Stimulated activated CD4-positive, alpha-beta T cell treated with anti-CD3 and anti-CD28 coated beads, Interleukin-2, amount 100 ng/mL, for 48 hours (primary cell): ENCODE measurements at regions not wholly inside any gene's neighbourhood (a gene's known extent, or its start where the extent isn't known, plus 50 kb on each side); places are given as distances from the start of the nearest gene placed in this dataset.
"Not testable (repeated sequence)": the region's sequence is repeated elsewhere in the genome, so short reads cannot be mapped to it uniquely, and the experiment has no call there.

Source experiments
- DNase-seq, 2 donors: peaks; one replicate each; pipeline ENCODE4 v3.0.0-alpha.2; 2020

DNA sequence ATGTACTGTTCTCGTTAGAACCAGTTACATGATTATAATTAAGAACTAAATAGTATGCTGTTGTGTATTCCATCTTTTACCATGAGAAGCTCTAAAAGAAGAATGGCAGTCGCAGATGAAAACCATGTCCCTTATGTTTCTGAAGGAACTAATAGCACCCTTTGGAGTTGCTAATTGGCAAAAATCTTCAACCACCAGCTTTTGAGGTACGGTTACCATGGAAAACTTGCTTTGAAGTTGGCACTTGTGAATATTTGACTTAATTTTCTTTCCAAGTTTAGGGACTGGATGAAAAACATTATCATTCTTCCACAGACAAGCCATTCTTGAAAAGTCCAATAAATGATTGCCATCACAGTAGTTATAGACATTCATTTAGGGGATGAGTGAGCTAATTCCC is 666.6 kb upstream of the ROBO1 start:
- no peak for DNase-seq

DNA sequence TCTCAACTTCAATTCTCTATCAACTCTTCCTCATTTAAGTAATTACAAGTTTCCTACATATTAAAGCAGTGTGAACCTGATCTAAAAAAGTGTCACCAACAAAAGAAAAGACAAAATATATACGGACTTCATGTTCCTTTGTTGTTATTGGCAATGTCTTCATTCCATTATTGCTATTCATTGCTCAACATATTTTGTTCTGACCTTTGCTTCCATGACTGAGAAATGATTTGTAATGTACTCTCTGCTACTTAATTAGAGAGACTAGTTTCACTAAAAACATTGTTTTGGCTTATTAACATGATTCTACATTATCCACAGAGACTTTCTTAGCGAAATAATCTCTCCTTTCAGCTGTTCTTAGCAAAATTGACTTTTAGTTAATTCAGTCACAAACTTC is 657.2 kb upstream of the ROBO1 start:
- no peak for DNase-seq

DNA sequence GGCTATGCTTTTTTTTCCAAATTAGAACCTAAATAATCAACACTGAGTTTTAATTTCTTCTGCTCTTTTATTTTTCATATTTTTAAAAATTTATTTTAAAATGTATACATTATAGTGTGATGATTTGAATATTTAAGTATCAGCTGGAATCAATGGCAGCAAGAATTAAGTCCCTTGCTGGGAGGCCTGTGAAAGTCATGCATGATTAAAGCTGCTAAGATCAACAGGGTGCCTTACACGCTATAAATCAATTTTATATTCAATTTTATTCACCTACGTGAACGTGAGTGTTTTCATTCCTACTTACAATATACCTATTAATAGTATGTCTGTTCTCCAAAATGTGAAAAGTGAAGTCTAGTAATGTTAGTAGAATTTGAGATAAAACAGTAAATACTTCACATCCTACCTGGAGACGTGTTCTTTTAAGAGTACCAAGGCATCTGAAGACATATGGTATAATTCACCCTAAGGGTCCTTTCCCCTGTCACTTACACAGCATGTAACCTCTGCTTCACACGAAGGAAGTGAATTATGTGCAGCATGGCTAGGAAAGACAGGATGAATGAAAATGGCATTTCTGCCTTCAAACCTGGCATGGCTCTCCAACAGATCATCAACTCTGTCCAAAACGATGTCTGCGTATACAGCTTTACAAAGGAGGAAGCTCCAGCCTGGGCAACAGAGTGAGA is 640.4 kb upstream of the ROBO1 start:
- no peak for DNase-seq

- no peak for DNase-seq
These were observed 637.8 kb upstream of the ROBO1 start for GRCh38 chr3:80405618-80406017.

GRCh38 chr3:80395023-80395422 is 627.2 kb upstream of the ROBO1 start:
- no peak for DNase-seq

DNA sequence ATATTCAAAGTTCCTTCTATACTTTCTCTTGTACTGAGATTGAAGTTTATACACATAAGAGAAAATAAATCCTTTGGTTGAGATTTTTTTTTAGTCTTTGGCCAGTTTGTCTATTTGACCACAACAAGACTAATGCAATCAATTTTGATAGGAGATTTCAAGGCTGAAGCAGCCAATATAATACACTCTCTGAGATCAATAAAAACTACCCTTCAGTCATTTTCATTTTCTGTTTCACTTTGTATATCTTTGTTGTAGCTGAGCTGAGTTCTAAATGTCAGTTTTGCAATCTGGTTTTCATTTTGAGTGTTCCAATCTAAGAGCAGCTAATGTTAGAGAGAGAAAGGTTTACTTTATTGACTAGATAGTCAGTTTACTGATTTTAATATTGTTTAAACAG is 623.8 kb upstream of the ROBO1 start:
- no peak for DNase-seq

DNA sequence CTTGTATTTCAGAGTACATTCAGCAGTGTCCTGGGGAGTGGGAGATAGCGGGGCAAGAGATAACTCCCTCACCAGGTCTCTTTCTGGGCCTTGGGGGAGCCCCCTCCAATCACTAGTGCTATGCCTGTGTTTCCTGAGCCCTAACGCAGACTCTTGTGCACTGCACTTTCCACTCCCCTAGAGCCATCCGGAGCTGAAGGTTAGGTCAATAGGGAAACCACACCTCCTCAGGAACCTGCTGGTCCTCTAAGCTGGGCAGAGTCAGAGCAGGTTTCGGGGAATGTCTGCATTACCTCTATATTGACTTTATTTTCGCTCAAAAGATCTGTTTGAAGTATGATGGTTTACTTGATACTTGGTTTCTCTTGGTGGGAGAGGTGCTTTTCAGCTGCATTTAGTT is 617.0 kb upstream of the ROBO1 start:
- no peak for DNase-seq

- no peak for DNase-seq
These were observed 606.6 kb upstream of the ROBO1 start for GRCh38 chr3:80374423-80374822.

DNA sequence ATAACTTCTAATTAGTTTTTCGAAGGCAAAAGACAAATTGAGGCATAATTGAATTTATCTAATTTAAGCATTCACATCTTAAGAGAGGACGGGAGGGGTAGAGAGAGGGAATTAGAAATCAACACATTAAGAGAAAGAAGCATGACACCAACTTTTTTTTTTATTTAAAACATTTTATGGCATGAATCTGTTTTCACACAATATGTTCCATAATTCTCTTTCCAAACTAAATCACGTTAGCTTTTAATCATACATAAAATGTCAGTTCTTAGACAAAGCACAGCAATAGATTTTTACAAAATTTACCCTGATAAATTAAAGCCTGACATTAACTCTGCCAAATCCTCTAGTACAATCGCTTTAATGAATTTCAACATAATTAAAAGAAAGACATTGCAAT is 600.8 kb upstream of the ROBO1 start:
- DNase-seq, result no peak

GRCh38 chr3:80366808-80367548 is 599.2 kb upstream of the ROBO1 start:
- DNase-seq, result no peak

DNA sequence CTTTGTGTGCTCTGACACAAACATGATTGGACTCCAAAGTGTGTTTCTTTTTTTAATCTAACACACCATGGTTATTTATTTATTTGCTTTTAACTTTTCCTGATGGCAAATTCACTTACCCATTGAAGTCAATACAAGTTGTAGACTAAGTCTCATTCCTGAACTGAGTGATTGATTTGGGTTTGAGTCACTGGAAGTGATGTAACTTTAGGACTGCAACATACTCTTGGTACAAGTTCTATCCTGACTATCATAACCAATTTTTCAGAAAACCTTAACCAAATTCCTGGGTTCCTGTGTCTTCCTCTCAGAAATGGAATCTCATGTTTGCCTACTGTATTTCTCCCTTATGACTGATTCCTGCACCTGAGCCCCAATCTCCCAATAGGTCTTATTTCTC is 590.0 kb upstream of the ROBO1 start:
- DNase-seq, result no peak

DNA sequence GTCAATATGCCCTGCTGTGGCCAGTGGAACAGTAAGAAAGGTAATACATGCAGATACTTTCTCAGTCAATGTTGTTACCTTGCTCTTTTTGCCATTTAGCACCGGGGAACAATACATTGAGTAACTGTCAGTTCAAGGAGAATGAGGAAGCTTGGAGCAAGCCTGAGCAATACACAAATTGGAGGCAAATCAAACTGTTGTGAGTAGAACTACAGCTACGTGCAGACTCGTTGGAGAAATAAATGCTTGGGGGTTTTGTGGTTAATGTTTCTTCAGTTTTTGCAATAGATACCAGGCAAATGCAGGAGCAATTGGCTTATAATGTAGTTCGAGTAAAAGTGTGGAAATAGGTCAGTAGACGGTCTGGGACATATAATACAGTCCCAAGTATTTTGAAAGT is 587.3 kb upstream of the ROBO1 start:
- no peak for DNase-seq

- no peak for DNase-seq
These were observed 583.4 kb upstream of the ROBO1 start for GRCh38 chr3:80351201-80351600.

DNA sequence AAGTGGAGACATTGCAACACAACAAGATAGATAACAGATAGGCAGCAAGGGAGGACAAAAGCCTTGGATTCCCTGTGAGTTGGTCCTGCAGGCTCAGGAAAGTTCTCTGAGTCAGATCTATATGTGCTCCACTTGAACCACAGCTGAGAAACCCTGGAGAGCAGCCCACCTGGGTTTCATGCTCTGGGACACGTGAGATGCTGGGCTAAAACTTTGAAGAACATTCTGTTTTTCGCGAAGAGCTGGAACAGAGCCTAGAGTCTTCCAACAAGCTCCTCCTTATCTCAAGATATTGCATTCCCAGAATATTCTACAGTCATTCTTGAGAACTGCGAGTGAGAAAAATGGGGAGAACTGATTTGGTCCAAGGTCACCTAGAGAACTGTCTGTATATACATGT is 583.0 kb upstream of the ROBO1 start:
- DNase-seq, result no peak

DNA sequence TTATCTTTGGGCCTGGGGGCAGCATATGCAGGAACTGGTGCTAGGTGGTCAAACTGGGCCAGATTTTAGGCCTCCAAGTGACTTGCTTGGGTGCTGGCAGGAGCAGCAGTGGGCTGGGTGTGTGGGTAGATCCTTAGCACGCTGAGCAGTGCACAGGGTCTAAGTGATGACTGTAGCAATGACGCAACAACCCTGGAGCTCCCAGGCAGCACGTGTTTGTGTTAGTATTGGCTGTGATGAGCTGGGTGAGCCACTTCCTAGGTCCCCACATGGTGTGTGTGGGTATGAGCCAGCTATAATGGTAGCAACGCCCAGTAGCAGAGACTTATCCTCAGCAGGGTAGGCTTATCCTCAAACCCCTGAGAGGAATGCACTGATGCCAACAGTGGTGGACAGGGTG is 570.6 kb upstream of the ROBO1 start:
- no peak for DNase-seq

DNA sequence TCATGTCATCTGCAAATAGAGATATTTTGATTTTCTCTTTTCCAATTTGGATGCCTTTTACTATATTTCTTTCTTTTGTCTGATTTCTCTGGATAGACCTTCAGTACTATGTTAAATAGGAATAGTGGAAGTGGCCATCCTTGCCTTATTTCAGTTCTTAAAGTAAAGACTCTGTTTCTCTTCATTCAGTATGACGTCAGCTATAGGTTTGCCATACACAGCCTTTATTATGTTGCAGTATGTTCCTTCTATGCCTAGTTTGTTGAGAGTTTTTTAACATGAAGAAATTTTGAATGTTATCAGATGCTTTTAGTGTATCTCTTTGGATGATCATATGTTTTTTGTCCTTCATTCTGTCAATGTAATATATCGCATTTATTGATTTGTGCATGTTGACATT is 566.7 kb upstream of the ROBO1 start:
- no peak for DNase-seq

- no peak for DNase-seq
These were observed 563.8 kb upstream of the ROBO1 start for GRCh38 chr3:80331494-80332170.

- DNase-seq, result not testable (repeated sequence)
These were observed 546.7 kb upstream of the ROBO1 start for GRCh38 chr3:80314541-80314940.

- no peak for DNase-seq
These were observed 540.8 kb upstream of the ROBO1 start for GRCh38 chr3:80308637-80309036.

GRCh38 chr3:80307844-80308243 is 540.0 kb upstream of the ROBO1 start:
- DNase-seq, result no peak

DNA sequence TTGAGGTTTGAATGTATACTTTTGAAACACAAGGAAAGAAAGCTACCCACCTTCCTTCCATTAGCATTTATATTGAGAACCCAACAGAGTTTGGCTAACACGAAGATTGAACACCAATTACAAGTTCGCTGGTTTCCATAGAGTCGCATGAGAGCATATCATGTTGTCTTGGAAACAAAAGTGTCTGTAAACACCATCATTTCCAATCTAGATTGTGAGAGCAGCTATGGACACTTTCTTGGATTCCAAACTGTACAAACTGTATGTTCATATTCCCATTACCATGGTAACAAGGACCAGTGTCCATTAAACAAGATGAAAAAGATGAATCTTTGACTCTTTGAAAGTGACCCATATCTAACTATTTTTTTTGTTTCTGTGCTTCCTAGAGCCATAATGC is 529.9 kb upstream of the ROBO1 start:
- no peak for DNase-seq

GRCh38 chr3:80285388-80285787 is 517.6 kb upstream of the ROBO1 start:
- DNase-seq, result no peak

DNA sequence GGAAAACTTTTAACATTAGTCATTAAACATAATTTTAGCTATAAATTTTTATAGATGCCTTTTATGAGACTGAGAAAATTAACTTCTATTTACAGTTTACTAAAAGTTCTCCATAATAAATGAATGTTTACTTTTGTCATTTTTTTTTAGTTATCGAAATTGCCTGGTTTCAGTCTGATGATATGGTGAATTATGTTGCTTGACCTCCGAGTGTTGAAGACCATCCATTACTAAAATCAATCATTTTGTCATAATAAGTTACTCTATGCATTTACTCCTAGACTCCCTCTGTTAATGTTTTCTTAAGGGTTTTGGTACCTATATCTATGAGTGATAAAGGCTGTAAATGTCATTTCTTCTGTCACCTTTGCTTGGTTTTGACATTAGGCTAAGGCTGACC is 516.0 kb upstream of the ROBO1 start:
- DNase-seq, result no peak

- no peak for DNase-seq
These were observed 510.3 kb upstream of the ROBO1 start for GRCh38 chr3:80278056-80278455.
